Spleen (tissue), 7 donors: ENCODE measurements at regions not wholly inside any gene's neighbourhood (a gene's known extent, or its start where the extent isn't known, plus 50 kb on each side); places are given as distances from the start of the nearest gene placed in this dataset.

Experiments
- POLR2A ChIP-seq, 3 donors: fragments of 450-650 bp; IDR thresholded peaks; one replicate each; pipeline ENCODE4 v1.5.1; 2017; ENCODE audit warnings: antibody characterized with exemption in 3 of 3, mild to moderate bottlenecking in 1 of 3
- TF ChIP-seq, protein P1 (sequence below), 11 experiments: fragments of 200-600 bp in 7 of 11; fragments of 450-650 bp in 4 of 11; sonication (generic) in 4 of 11; IDR thresholded peaks in 8 of 11; conservative IDR thresholded peaks in 3 of 11; 1 replicate in 7 of 11; 2 replicates in 4 of 11; pipeline versions ENCODE4 v1.4.0 to v1.8.0; 2016 to 2021; ENCODE audit warnings: antibody characterized with exemption in 11 of 11, inconsistent platforms in 4 of 11, mild to moderate bottlenecking in 1 of 11
- donor health status: DM: no; HTN: no; CAD: no; lungs with moderate emphysema.
- donor health status: DM: no; HTN: no; CAD: no.
- donor health status: DM: no; HTN: no; CAD: no.

DNA sequence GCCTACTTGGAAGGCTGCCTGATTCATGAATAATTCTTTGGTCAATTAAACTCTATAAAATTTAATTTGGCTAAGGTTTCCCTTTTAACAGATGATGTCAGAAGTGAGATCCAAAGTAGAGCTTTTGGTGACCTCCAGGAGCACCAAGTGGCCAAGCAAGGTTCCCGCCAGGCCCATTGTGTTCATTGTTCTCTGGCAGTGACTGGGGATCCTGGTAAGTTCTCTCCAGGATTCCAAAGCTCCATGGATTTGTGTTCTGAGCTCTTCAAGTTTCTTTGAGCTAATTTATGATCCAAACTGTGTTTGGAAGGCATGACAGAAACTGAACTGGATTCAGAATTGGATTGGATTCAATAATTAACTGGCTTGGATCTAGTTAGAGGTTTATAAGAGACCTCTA, 72.0 kb upstream of the ALDH1L1 start:
- TF ChIP-seq, protein P1, sequence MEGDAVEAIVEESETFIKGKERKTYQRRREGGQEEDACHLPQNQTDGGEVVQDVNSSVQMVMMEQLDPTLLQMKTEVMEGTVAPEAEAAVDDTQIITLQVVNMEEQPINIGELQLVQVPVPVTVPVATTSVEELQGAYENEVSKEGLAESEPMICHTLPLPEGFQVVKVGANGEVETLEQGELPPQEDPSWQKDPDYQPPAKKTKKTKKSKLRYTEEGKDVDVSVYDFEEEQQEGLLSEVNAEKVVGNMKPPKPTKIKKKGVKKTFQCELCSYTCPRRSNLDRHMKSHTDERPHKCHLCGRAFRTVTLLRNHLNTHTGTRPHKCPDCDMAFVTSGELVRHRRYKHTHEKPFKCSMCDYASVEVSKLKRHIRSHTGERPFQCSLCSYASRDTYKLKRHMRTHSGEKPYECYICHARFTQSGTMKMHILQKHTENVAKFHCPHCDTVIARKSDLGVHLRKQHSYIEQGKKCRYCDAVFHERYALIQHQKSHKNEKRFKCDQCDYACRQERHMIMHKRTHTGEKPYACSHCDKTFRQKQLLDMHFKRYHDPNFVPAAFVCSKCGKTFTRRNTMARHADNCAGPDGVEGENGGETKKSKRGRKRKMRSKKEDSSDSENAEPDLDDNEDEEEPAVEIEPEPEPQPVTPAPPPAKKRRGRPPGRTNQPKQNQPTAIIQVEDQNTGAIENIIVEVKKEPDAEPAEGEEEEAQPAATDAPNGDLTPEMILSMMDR (IDR thresholded peaks at IDR 0.05 in 8 of 11, conservative IDR thresholded peaks at IDR 0.05 in 3 of 11) = no peak
- no peak for TF ChIP-seq POLR2A (IDR thresholded peaks at IDR 0.05)
